CD4-positive, alpha-beta memory T cell (primary cell): ENCODE measurements at regions not wholly inside any gene's neighbourhood (a gene's known extent, or its start where the extent isn't known, plus 50 kb on each side); places are given as distances from the start of the nearest gene placed in this dataset.
"Not testable (repeated sequence)": the region's sequence is repeated elsewhere in the genome, so short reads cannot be mapped to it uniquely, and the experiment has no call there.

Experiments
- CTCF ChIA-PET: fragments of 350-600 bp; sonication (Branson Sonifier 250); formaldehyde crosslinking; loops from one replicate; lab custom pipeline; 2021; ENCODE audit warnings: inconsistent platforms; ENCODE audit not compliant: partially characterized antibody; lab: Charles Lee
- POLR2A ChIA-PET: fragments of 350-600 bp; sonication (Branson Sonifier 250); formaldehyde crosslinking; loops from one replicate; lab custom pipeline; 2021; ENCODE audit not compliant: partially characterized antibody; lab: Charles Lee
- DNase-seq, 5 donors: peaks; one replicate each; pipeline versions ENCODE4 v3.0.0 to v3.0.0-alpha.2; 2020 to 2022; ENCODE audit warnings: mixed read lengths in 1 of 5
- H3K27ac ChIP-seq: one replicate; pipeline ENCODE4 v1.7.0; 2013; ENCODE audit warnings: low read depth, low read length
- H3K27me3 ChIP-seq: 2 replicates; pipeline ENCODE4 v1.7.0; 2013; ENCODE audit warnings: mild to moderate bottlenecking, low read length, moderate library complexity; ENCODE audit not compliant: insufficient read depth
- H3K36me3 ChIP-seq: 2 replicates; pipeline ENCODE4 v1.7.0; 2013; ENCODE audit warnings: mild to moderate bottlenecking, low read length, moderate library complexity; ENCODE audit not compliant: insufficient read depth
- H3K4me1 ChIP-seq: 2 replicates; pipeline ENCODE4 v1.7.0; 2013; ENCODE audit warnings: mild to moderate bottlenecking, low read length, moderate library complexity; ENCODE audit not compliant: insufficient read depth
- H3K4me3 ChIP-seq, 2 donors: one replicate each; pipeline ENCODE4 v1.7.0; 2013; ENCODE audit warnings: low read length in 2 of 2, mild to moderate bottlenecking in 1 of 2
- H3K9me3 ChIP-seq, 2 donors: one replicate each; pipeline ENCODE4 v1.7.0; 2013; ENCODE audit warnings: low read length in 2 of 2, control low read depth in 1 of 2; ENCODE audit not compliant: control insufficient read depth in 1 of 2
- H3K27ac Mint-ChIP-seq, 7 donors: one replicate each; pipeline ENCODE4 v1.8.0; 2020 to 2021; ENCODE audit warnings: mixed read lengths in 7 of 7, mild to moderate bottlenecking in 6 of 7, inconsistent platforms in 3 of 7, moderate library complexity in 3 of 7
- H3K27me3 Mint-ChIP-seq, 2 donors: one replicate each; pipeline ENCODE4 v1.8.0; 2020 to 2021; ENCODE audit warnings: mixed read lengths in 2 of 2
- H3K36me3 Mint-ChIP-seq, 2 donors: one replicate each; pipeline ENCODE4 v1.8.0; 2020 to 2021; ENCODE audit warnings: mixed read lengths in 2 of 2, inconsistent platforms in 1 of 2, mild to moderate bottlenecking in 1 of 2
- H3K4me1 Mint-ChIP-seq, 4 donors: one replicate each; pipeline ENCODE4 v1.8.0; 2020 to 2021; ENCODE audit warnings: mixed read lengths in 4 of 4, mild to moderate bottlenecking in 1 of 4
- H3K4me3 Mint-ChIP-seq, 8 donors: one replicate each; pipeline ENCODE4 v1.8.0; 2020 to 2021; ENCODE audit warnings: mixed read lengths in 8 of 8, mild to moderate bottlenecking in 7 of 8, moderate library complexity in 6 of 8, inconsistent platforms in 3 of 8
- H3K9me3 Mint-ChIP-seq, 8 donors: one replicate each; pipeline ENCODE4 v1.8.0; 2020 to 2021; ENCODE audit warnings: mixed read lengths in 8 of 8, mild to moderate bottlenecking in 5 of 8, inconsistent platforms in 3 of 8, moderate library complexity in 1 of 8
- intact Hi-C: fragments of 100-400 bp; cut with micrococcal nuclease; formaldehyde crosslinking; loops from one replicate; pipeline ENCODE4 v1.15.1; 2023

- intact Hi-C loops, result no loop called here
- H3K27ac Mint-ChIP-seq, result no peak overlapping the region
- H3K36me3 ChIP-seq, result no peaks in the 10 kb centered on the region
- ChIA-PET CTCF (no interaction called here), POLR2A (no interaction called here)
- no peak for DNase-seq
- H3K36me3 Mint-ChIP-seq, result no peaks in the 10 kb centered on the region
- H3K4me1 Mint-ChIP-seq, result no peaks in the 10 kb centered on the region
- H3K4me3 ChIP-seq, result no peak overlapping the region
- H3K4me3 Mint-ChIP-seq, result no peak overlapping the region
- no peaks in the 10 kb centered on the region for H3K27me3 ChIP-seq
- H3K9me3 Mint-ChIP-seq, result peaks cover 0 to 8% (median 0%) of the 10 kb centered on the region in 8 donors
- no peak overlapping the region for H3K27ac ChIP-seq
- no peaks in the 10 kb centered on the region for H3K9me3 ChIP-seq
- no peaks in the 10 kb centered on the region for H3K4me1 ChIP-seq
- H3K27me3 Mint-ChIP-seq, result no peaks in the 10 kb centered on the region
Measured at GRCh38 chr2:138271467-138271866, 230.1 kb upstream of the SPOPL start.

DNA sequence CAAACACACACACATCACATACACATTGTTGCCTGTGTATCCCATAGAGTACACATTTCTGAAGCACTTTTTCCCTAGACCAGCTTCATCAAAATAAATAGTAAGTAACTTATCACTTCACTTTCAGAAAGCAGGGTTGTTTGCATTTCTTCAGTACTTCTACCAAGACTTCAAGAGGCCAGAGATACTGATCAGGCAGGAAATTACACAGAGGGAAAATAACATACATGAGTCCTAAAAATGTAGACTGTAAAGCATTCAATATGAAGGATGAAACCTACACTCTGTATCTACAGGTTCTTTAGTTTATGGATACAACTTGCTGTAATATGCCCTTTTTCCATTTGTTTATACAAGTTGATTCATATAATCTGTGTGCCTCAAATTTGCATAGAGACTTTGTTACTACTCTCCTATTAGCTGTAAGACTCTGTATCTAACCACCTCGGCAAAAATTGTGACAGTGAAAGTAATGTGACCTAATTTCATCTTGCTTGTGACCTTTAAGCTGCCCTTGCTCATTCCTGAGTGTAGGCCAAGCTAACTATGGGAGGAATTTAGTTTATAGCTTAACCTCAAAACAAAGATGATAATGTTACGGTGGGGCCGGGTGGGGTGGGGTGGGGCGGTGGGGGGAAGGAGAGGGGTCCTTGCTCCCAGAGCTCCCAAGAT lies 228.9 kb upstream of the SPOPL start:
- intact Hi-C loops, result no loop called here
- no peak overlapping the region for H3K4me3 Mint-ChIP-seq
- no peaks in the 10 kb centered on the region for H3K36me3 Mint-ChIP-seq
- ChIA-PET POLR2A (no interaction called here), CTCF (no interaction called here)
- Histone ChIP-seq H3K4me1 (no peaks in the 10 kb centered on the region), H3K27ac (no peak overlapping the region), H3K27me3 (no peaks in the 10 kb centered on the region), H3K4me3 (no peak overlapping the region), H3K9me3 (no peaks in the 10 kb centered on the region), H3K36me3 (no peaks in the 10 kb centered on the region)
- no peak overlapping the region for H3K27ac Mint-ChIP-seq
- H3K4me1 Mint-ChIP-seq, result no peaks in the 10 kb centered on the region
- DNase-seq, result no peak
- H3K27me3 Mint-ChIP-seq, result no peaks in the 10 kb centered on the region
- peaks cover 0 to 8% (median 0%) of the 10 kb centered on the region in 8 donors for H3K9me3 Mint-ChIP-seq

- POLR2A ChIA-PET, H3K9me3 Mint-ChIP-seq, H3K36me3 Mint-ChIP-seq, H3K4me3 ChIP-seq, H3K27ac ChIP-seq, H3K27me3 Mint-ChIP-seq, H3K27ac Mint-ChIP-seq, DNase-seq, H3K4me1 Mint-ChIP-seq, CTCF ChIA-PET, H3K4me1 ChIP-seq, H3K4me3 Mint-ChIP-seq, H3K27me3 ChIP-seq, H3K9me3 ChIP-seq, H3K36me3 ChIP-seq, intact Hi-C loops: not testable (repeated sequence)
Measured at GRCh38 chr2:138273280-138273679, 228.3 kb upstream of the SPOPL start.

DNA sequence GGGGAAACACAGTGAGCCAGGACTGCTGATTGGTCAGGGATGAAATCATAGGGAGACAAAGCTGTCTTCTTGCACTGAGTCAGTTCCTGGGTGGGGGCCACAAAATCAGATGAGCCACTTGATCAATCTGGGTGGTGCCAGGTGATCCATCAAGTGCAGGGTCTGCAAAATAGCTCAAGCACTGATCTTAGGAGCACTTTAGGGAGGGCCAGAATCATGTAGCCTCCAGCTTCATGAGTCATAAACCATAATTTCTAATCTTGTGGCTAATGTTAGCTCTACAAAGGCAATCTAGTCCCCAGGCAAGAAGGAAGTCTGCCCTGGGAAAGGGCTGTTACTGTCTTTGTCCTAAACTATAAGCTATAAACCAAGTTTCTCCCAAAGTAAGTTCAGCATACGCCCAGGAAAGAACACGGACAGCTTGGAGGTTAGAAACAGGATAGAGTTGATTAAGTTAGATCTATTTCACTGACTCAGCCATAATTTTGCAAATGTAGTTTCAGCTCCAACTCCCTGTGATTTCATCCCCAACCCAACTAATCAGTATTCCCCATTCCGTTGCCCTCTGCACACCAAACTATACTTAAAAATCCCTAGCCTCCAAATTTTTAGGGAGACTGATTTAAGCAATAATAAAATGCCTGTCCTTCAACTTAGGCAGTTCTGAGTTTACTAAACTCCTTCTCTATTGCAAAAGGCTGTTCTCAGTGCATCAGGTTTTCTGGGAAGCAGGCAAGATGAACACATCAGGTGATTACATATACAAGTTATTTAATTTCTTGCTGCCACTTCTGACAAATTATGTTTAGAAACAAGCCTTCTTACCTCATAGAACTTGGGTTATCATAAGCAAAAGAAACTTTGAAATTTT lies 226.9 kb upstream of the SPOPL start:
- Mint-ChIP-seq H3K9me3 (peaks cover 0 to 7% (median 0%) of the 10 kb centered on the region in 8 donors), H3K4me1 (no peaks in the 10 kb centered on the region), H3K4me3 (no peak overlapping the region), H3K36me3 (no peaks in the 10 kb centered on the region), H3K27ac (no peak overlapping the region), H3K27me3 (no peaks in the 10 kb centered on the region)
- CTCF ChIA-PET, result no interaction called here
- POLR2A ChIA-PET, result no interaction called here
- Histone ChIP-seq H3K4me1 (no peaks in the 10 kb centered on the region), H3K36me3 (no peaks in the 10 kb centered on the region), H3K27me3 (no peaks in the 10 kb centered on the region), H3K9me3 (no peaks in the 10 kb centered on the region), H3K27ac (no peak overlapping the region), H3K4me3 (no peak overlapping the region)
- intact Hi-C loops, result no loop called here
- DNase-seq, result no peak

DNA sequence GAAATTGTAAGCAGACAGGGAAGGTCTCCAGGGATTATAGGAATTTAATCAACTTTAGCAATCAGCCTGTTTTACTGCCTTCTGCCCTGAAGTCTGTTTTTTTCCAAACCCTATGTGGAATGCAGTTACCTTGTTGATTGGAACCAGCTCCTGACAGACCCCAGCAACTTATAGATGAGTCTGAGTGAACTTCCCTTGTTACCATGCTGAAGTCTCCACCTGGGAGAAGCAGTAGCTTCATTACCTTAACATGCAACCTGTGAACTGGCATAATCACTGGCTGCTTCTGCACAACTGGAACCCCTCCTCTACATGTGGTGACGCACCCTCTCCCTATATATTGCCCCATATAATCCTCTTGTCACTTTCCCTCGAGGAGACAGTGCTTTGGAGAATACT lies 226.3 kb upstream of the SPOPL start:
- no peaks in the 10 kb centered on the region for H3K27me3 ChIP-seq
- H3K4me3 Mint-ChIP-seq, result no peak overlapping the region

GRCh38 chr2:138275881-138276280 lies 225.7 kb upstream of the SPOPL start:
- no peaks in the 10 kb centered on the region for H3K4me1 ChIP-seq
- intact Hi-C loops, result no loop called here
- DNase-seq, result no peak
- ChIA-PET CTCF (no interaction called here), POLR2A (no interaction called here)
- H3K27me3 ChIP-seq, result no peaks in the 10 kb centered on the region
- H3K27ac ChIP-seq, result no peak overlapping the region
- H3K9me3 ChIP-seq, result no peaks in the 10 kb centered on the region
- H3K4me3 Mint-ChIP-seq, result no peak overlapping the region
- no peaks in the 10 kb centered on the region for H3K36me3 ChIP-seq
- H3K27ac Mint-ChIP-seq, result no peak overlapping the region
- no peaks in the 10 kb centered on the region for H3K4me1 Mint-ChIP-seq
- H3K36me3 Mint-ChIP-seq, result no peaks in the 10 kb centered on the region
- peaks cover 0 to 7% (median 1%) of the 10 kb centered on the region in 8 donors for H3K9me3 Mint-ChIP-seq
- no peak overlapping the region for H3K4me3 ChIP-seq
- no peaks in the 10 kb centered on the region for H3K27me3 Mint-ChIP-seq

More for the DNA sequence above, 226.3 kb upstream of the SPOPL start:
- Mint-ChIP-seq H3K27ac (no peak overlapping the region), H3K9me3 (peaks cover 0 to 7% (median 1%) of the 10 kb centered on the region in 8 donors), H3K4me1 (no peaks in the 10 kb centered on the region), H3K36me3 (no peaks in the 10 kb centered on the region), H3K27me3 (no peaks in the 10 kb centered on the region)
- POLR2A ChIA-PET, result no interaction called here
- no peak overlapping the region for H3K4me3 ChIP-seq
- CTCF ChIA-PET, result no interaction called here
- no peak for DNase-seq
- intact Hi-C loops, result no loop called here
- no peaks in the 10 kb centered on the region for H3K36me3 ChIP-seq
- H3K9me3 ChIP-seq, result no peaks in the 10 kb centered on the region
- H3K27ac ChIP-seq, result no peak overlapping the region
- H3K4me1 ChIP-seq, result no peaks in the 10 kb centered on the region

GRCh38 chr2:138276339-138276738 lies 225.2 kb upstream of the SPOPL start:
- Mint-ChIP-seq H3K27me3 (no peaks in the 10 kb centered on the region), H3K9me3 (peaks cover 0 to 7% (median 1%) of the 10 kb centered on the region in 8 donors), H3K4me1 (no peaks in the 10 kb centered on the region), H3K4me3 (no peak overlapping the region), H3K27ac (no peak overlapping the region), H3K36me3 (no peaks in the 10 kb centered on the region)
- POLR2A ChIA-PET, result no interaction called here
- no peaks in the 10 kb centered on the region for H3K27me3 ChIP-seq
- no peak overlapping the region for H3K4me3 ChIP-seq
- H3K36me3 ChIP-seq, result no peaks in the 10 kb centered on the region
- no peak for DNase-seq
- no peaks in the 10 kb centered on the region for H3K9me3 ChIP-seq
- intact Hi-C loops, result no loop called here
- no peaks in the 10 kb centered on the region for H3K4me1 ChIP-seq
- no peak overlapping the region for H3K27ac ChIP-seq
- CTCF ChIA-PET, result no interaction called here
